ENCODE measurements at regions not wholly inside any gene's neighbourhood (a gene's known extent, or its start where the extent isn't known, plus 50 kb on each side); places are given as distances from the start of the nearest gene placed in this dataset.

GRCh38 chr4:138751309-138751708, 264.3 kb upstream of the NOCT start:
- no peak for DNase-seq (ENCODE audit: low read depth)

GRCh38 chr4:138749303-138749702, 266.3 kb upstream of the NOCT start:
- DNase-seq (ENCODE audit: low read depth): no peak

DNA sequence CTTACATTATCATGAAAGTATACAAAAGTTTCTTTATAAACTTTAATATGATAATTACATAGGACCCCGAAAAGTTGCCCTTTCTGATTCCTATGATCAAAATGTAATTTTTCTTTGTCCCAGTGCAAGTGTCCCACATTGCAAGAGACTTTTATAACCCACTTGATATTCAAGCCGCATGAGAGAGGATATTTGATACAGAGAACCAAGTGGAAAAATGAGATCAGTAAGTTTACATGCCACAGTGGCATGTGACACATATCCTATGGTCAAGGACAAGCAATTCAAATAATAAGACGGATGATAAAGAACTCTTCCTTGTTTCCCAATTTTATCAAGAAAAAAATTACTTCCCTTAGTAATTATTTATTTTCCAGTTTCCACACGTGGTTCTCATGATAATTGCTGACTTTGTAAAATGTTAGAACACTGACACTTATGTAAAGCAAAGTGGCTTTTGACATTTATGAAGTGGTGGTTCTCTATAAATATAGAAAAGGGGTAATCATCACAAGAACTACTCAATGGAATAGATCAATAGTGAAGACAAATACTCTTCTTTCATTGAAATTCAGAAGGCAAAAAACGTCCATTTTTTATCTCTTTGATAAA, 273.7 kb upstream of the NOCT start:
- DNase-seq (ENCODE audit: low read depth): no peak

DNA sequence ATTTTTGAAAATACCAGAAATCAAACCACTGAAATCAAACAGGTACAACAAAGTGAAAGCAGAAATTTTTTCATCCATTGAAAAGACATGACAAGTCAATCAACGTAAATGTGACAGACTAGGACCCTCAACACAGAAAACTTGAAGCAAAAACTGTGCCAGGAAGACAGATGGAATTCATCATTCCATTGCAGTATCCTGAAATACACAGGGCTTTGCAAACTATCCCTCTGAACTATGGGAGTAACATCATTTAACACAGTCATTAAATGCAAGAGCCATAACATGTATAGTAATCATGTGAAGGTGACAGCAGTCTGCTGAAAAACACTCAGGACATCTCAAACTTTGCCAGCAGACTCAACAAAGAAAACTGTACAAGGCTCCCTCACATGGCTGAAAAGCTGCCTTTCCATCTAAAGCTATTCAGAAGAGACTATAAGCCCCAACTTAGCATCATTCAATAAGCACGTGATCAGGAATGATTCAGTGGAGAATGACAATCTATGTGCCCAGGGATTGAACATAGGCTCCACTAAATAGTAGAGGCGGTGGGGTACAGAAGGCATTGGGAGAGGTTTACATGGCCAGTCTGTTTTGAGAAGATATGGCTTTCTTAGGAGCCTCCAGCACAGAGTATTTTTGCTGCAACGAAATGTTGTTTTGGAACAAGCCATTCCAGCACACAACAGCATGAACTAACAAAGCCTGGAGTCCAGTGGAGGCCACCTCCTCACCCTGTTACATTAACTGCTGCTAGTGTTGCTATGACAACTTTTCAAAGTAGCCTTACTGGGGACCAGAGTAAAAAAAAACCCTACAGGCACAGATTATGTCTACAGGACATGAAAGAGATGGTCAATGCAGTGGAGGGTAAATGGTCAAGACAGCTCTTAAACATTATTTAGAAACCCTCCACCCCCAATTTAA, 274.5 kb upstream of the NOCT start:
- no peak for DNase-seq (ENCODE audit: low read depth)

GRCh38 chr4:138736362-138736761, 279.2 kb upstream of the NOCT start:
- DNase-seq (ENCODE audit: low read depth): no peak

- DNase-seq (ENCODE audit: low read depth): no peak
These were observed 280.8 kb upstream of the NOCT start for GRCh38 chr4:138734746-138735145.

- DNase-seq (ENCODE audit: low read depth): no peak
These were observed 287.0 kb upstream of the NOCT start for GRCh38 chr4:138728566-138728965.

DNA sequence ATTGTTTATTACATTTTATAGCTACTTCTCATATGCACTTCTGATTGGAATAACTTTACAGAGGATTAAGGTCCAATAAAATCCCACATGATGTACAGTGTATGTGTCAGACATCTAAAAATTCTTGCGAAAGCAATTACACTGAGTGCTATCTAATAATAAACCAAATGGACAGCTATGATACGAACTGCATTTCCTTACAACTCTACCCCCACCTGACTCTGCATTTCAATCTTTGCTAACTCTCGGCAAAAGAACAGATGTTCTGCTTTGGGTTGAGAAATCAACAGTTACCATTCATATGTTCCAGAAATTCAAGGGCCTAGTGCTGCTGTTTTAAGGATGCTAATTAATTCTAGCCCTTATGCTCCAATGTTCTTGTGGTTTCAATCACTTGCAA, 287.9 kb upstream of the NOCT start:
- no peak for DNase-seq (ENCODE audit: low read depth)

DNA sequence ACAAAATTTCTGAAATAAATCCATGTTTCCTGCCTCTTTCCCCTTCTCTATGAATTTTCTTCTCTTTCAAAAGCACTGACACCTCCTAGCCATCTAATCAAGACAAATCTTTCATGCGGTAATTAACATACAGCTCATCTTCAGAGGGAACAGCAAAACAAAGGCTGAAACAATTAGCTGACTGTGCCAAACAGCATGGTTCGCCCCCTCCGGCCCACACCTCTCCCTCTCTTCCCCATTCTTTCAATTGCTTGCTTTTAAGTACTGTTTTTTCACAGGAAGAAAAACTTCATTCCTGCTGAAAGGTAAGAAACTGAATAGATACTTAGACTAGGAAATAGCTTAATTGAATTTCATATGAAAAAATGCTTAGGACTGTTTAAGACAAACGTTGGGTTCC, 291.1 kb upstream of the NOCT start:
- no peak for DNase-seq (ENCODE audit: low read depth)

DNA sequence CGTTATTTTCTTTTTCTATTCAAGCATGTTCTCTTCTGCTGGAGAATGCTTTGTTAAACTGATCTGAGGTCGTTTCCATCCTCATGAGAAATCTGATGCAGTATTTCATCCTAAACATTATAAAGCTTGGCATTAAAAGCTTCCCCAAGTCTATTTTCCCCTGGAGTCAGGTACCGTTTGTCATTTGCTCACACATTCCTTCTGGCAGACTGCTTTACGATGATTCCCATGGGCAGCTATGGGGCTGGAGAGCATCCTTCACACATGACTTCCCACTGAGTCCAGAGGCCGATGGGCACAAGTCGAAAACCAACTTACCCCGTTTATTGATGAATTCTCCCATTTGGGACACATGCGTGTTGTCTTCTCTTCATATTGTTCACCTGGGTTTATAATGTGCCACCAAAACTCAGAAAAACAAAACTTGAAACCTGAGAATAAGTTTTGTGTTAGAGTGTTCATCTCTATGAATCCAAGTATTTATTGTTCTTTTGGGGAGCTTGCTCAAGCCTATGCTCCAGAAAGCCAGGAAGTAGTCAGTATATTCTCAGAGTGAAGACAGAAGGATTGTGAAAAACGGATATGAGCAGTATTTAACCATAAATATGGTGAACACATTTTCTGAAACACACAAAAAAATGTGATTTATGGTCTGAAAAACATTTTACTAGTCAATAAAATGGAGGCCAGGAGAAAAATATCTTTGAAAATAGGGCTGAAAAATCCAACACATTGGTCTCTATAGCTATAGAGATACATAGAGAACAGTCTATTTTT, 298.8 kb upstream of the NOCT start:
- no peak for DNase-seq (ENCODE audit: low read depth)

GRCh38 chr4:138710297-138710696, 305.3 kb upstream of the NOCT start:
- DNase-seq (ENCODE audit: low read depth): no peak

DNA sequence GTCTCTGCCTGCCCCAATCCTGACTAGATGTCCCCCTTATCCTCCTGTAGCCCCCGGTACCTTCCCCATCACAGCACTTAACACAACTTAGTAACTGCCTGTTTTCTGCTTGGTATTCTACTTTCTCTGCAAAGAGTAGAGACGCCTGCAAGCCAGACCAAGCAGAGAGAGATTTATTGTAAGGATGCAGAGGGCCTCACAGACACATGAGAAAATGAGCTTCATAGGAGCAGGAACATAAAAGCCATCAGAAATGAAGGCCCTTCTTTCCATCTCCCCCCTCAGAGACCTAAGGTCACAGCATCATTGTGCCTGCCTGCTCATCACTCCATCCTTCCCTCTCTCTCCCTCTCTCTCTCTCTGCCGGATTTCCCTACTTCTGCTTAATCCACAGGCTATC, 305.7 kb upstream of the NOCT start:
- no peak for DNase-seq (ENCODE audit: low read depth)

GRCh38 chr4:138707746-138708677, 307.6 kb upstream of the NOCT start:
- DNase-seq (ENCODE audit: low read depth): no peak

DNA sequence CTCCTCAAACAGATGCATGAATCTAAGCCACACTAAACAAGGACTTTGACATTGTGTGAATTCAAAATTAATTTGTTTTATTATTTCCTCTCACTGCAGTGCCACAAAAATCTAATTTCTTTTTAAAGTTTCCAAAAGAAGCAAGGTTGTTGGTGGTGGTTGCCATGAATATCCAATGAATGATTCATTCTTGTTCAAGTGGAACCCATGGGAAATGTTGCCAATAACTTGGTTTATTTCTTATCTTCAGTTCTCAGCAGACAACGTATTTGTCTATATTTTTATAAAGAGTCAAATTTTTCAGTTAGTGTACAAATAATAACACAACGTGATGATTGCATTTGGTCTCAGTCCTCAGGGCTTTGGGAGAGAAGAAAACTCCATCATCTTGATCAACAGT, 309.4 kb upstream of the NOCT start:
- no peak for DNase-seq (ENCODE audit: low read depth)

DNA sequence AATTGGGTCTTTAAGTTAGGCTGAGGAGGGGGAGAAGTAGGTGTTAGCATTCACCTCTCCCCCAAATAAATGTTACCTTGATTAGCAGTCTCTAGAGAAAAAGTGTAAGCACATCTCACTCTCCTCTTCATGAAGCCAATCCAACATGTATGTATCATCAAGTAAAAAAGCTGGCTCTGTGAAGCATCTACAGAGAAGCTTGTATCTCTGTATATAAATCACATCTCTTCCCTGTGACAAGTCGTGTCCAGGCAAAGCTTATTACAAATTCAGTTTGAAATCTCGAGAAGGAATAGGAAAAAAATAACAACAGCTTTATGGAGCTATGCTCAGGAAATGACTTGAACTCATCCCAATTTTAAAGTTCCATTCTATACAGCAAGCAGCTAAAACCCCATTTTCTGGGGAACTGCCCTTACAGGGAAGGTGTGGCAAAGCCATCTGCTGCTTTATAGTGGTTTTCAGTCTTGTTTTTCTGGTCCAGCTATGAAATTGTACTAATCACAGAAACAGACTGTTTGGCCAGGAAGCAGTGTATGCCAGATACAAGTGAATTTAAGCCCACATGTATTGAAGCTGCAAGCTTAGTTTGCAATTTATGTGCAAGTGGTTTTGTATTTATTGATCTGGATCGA, 313.3 kb upstream of the NOCT start:
- DNase-seq (ENCODE audit: low read depth): no peak

DNA sequence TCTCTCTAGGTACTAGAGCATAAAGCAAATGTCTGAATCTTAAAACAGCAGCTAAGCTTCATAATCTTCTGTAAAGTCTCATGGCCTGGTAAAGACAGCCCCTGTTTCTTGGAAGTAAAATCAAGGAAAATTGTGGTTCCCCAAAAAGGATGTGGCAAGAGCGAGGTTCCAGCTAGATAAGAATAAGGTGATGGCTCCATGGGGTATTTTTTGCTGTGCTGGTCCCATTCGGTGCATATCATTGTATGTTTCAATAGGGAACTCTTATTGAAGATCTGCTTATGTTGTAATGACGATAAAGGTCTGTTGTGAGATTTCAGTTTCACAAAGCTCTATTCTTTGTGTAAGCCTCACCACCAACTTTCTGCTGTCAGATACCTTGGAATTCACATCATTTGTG, 316.9 kb upstream of the NOCT start:
- no peak for DNase-seq (ENCODE audit: low read depth)

GRCh38 chr4:138697851-138698250, 317.7 kb upstream of the NOCT start:
- no peak for DNase-seq (ENCODE audit: low read depth)

DNA sequence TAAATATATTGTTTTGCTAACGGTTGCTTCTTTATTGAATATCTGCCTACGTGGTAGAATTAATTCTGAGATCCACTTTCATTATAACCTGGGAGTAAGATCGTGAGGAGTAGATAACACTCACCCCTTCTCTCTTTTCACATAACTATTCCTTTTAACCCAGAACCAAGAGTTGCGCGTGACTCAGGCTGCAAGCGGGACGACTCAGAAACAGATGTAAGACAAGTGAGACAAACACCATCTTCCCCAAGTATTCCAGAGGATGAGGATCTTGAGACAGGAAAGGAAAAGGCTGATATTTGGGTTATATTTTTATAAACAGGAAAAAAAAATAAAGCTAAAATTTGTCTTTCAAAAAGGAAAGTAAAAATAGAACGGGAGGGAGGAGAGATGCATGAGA, 318.8 kb upstream of the NOCT start:
- no peak for DNase-seq (ENCODE audit: low read depth)

DNA sequence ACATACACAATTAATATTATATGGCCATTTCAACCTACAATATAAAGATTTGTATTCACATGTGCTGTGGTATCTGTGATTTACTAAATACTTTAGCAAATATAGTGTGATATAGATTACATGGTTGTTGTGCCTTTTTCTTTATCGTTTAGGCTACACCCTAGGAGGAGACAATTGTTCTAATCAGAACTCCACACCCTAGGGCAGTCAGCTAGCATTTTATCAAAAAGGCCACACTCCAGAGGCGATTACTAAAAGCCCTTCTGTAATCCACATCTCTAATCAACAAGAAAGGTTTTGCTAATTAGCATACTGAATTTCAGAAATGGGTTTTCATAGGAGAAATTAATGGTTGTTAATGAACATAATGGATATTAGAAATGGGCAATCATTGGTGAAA, 319.5 kb upstream of the NOCT start:
- DNase-seq (ENCODE audit: low read depth): no peak

DNA sequence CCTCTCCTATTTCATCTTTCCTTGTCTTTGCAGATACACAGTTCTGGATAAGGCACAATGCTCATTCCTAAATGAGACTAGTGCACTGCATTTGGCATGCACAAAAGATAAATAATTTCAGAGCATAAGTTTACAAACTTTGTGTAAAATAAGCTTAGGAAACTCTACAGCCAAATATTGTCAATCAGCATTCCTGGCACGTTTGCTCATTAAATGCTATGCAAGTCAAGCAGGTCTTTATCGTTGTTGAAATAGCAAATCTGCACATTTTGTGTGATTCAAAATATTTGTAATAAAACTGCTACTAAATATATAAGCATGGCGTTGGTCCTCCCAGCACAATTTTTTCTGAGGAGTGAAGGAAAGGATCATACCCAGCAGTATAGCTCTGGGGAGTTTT, 322.1 kb upstream of the NOCT start:
- no peak for DNase-seq (ENCODE audit: low read depth)

GRCh38 chr4:138692411-138692810, 323.2 kb upstream of the NOCT start:
- DNase-seq (ENCODE audit: low read depth): no peak
